CD14-positive monocyte (primary cell): ENCODE measurements at regions not wholly inside any gene's neighbourhood (a gene's known extent, or its start where the extent isn't known, plus 50 kb on each side); places are given as distances from the start of the nearest gene placed in this dataset.

Experiments
- DNase-seq, 3 donors: peaks; one replicate each; pipeline ENCODE4 v3.0.0-alpha.2; 2011 to 2022
- H2AFZ ChIP-seq: 2 replicates; pipeline ENCODE4 v1.6.0; 2012; ENCODE audit warnings: mild to moderate bottlenecking, low read depth, low read length, inconsistent platforms; ENCODE audit not compliant: insufficient read depth, poor library complexity, severe bottlenecking
- H3K27ac ChIP-seq, 2 donors: 1 replicate in 1 of 2; 2 replicates in 1 of 2; pipeline ENCODE4 v1.5.1; 2012 to 2013; ENCODE audit warnings: low read length in 2 of 2, control low read depth in 1 of 2, inconsistent platforms in 1 of 2, low read depth in 1 of 2, mild to moderate bottlenecking in 1 of 2
- H3K27me3 ChIP-seq, 2 donors: one replicate each; pipeline versions ENCODE4 v1.6.0 to v1.6.1; 2011 to 2013; ENCODE audit warnings: low read length in 2 of 2; ENCODE audit not compliant: control insufficient read depth in 2 of 2, insufficient read depth in 2 of 2
- H3K36me3 ChIP-seq, 2 donors: replicated peaks in 1 of 2; 1 replicate in 1 of 2; 2 replicates in 1 of 2; pipeline versions ENCODE4 v1.5.1 to v1.6.1; 2012 to 2013; ENCODE audit warnings: low read length in 2 of 2, control low read depth in 1 of 2, inconsistent platforms in 1 of 2, mild to moderate bottlenecking in 1 of 2; ENCODE audit not compliant: insufficient read depth in 2 of 2, control insufficient read depth in 1 of 2
- H3K4me1 ChIP-seq, 2 donors: 1 replicate in 1 of 2; 2 replicates in 1 of 2; pipeline versions ENCODE4 v1.5.1 to v1.6.1; 2012 to 2013; ENCODE audit warnings: low read length in 2 of 2, control low read depth in 1 of 2, inconsistent platforms in 1 of 2, mild to moderate bottlenecking in 1 of 2, moderate library complexity in 1 of 2; ENCODE audit not compliant: insufficient read depth in 2 of 2, control insufficient read depth in 1 of 2
- H3K4me2 ChIP-seq: replicated peaks from 2 replicates; pipeline ENCODE3; 2012; ENCODE audit warnings: low read length, moderate library complexity, mild to moderate bottlenecking; ENCODE audit not compliant: poor library complexity, severe bottlenecking; ENCODE audit errors: extremely low read depth
- H3K4me3 ChIP-seq, 3 experiments: fragments of 200-600 bp in 1 of 3; sonication (generic) in 1 of 3; replicated peaks in 1 of 3; 1 replicate in 2 of 3; 2 replicates in 1 of 3; pipeline ENCODE4 v1.5.1; 2011 to 2013; ENCODE audit warnings: low read length in 3 of 3, mild to moderate bottlenecking in 3 of 3, control low read depth in 2 of 3, low read depth in 2 of 3, inconsistent platforms in 1 of 3, moderate library complexity in 1 of 3
- H3K79me2 ChIP-seq: 2 replicates; pipeline ENCODE4 v1.6.0; 2012; ENCODE audit warnings: mild to moderate bottlenecking, control low read depth, inconsistent platforms, low read length, moderate library complexity; ENCODE audit not compliant: insufficient read depth
- H3K9ac ChIP-seq: 2 replicates; pipeline ENCODE4 v1.6.0; 2017; ENCODE audit warnings: low read length, mild to moderate bottlenecking; ENCODE audit not compliant: insufficient read depth, poor library complexity, severe bottlenecking
- H3K9me3 ChIP-seq, 2 donors: replicated peaks in 1 of 2; 1 replicate in 1 of 2; 2 replicates in 1 of 2; pipeline versions ENCODE4 v1.5.1 to v1.6.1; 2012 to 2013; ENCODE audit warnings: low read length in 2 of 2, control low read depth in 1 of 2; ENCODE audit not compliant: control insufficient read depth in 1 of 2, insufficient read depth in 1 of 2
- H4K20me1 ChIP-seq: 2 replicates; pipeline ENCODE4 v1.6.0; 2012; ENCODE audit warnings: mild to moderate bottlenecking, low read length, control low read depth, moderate library complexity; ENCODE audit not compliant: insufficient read depth
- H3K27ac Mint-ChIP-seq, 7 donors: one replicate each; pipeline ENCODE4 v1.8.0; 2020; ENCODE audit warnings: mild to moderate bottlenecking in 7 of 7, mixed read lengths in 7 of 7, moderate library complexity in 6 of 7, inconsistent platforms in 2 of 7
- H3K27me3 Mint-ChIP-seq, 3 donors: one replicate each; pipeline ENCODE4 v1.8.0; 2021 to 2022; ENCODE audit warnings: low read depth in 3 of 3, mild to moderate bottlenecking in 3 of 3, mixed read lengths in 3 of 3, moderate library complexity in 3 of 3, inconsistent platforms in 1 of 3
- H3K36me3 Mint-ChIP-seq, 2 donors: one replicate each; pipeline ENCODE4 v1.8.0; 2020; ENCODE audit warnings: mixed read lengths in 2 of 2, inconsistent platforms in 1 of 2, mild to moderate bottlenecking in 1 of 2
- H3K4me1 Mint-ChIP-seq: one replicate; pipeline ENCODE4 v1.8.0; 2020; ENCODE audit warnings: mild to moderate bottlenecking, mixed read lengths
- H3K4me3 Mint-ChIP-seq, 2 donors: one replicate each; pipeline ENCODE4 v1.8.0; 2020; ENCODE audit warnings: mild to moderate bottlenecking in 2 of 2, mixed read lengths in 2 of 2, moderate library complexity in 1 of 2
- H3K9me3 Mint-ChIP-seq, 7 donors: one replicate each; pipeline ENCODE4 v1.8.0; 2020 to 2022; ENCODE audit warnings: mixed read lengths in 7 of 7, mild to moderate bottlenecking in 6 of 7, moderate library complexity in 6 of 7, inconsistent platforms in 2 of 7
- WGBS: methylation state at CpG from one replicate; pipeline ENCODE4 v1.1.5; 2013; ENCODE audit warnings: missing lambda C conversion rate; ENCODE audit not compliant: insufficient coverage; 5-methylcytosine and 5-hydroxymethylcytosine counted together
- intact Hi-C, 2 donors: fragments of 100-400 bp; cut with micrococcal nuclease; formaldehyde crosslinking; loops; one replicate each; pipeline versions ENCODE4 v1.15.0 to v1.15.1; 2023
- TF ChIP-seq, protein P1 (sequence below): fragments of 200-600 bp; IDR thresholded peaks from one replicate; pipeline ENCODE4 v1.8.0; 2022; ENCODE audit warnings: antibody characterized with exemption, mild to moderate bottlenecking

DNA sequence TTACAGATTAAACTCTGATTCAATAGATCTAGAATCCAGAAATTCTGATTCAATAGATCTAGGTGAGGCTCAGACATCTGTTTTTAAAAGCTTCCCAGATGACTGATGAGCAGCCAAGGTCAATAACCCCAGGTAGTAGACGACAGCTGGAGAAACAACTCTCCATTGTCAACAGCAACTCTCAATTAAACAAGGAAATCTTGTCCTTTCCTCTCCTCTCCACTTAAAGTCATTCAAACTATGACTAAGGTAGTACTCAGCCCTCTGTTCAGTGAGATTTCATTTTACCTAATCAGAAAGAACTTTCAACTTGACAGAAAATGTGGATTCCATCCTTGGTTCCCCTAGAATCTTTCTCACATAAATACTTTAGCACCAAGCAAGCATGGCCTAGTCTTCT is 94.6 kb upstream of the SCG2 start:
- H3K9me3 ChIP-seq, result no peaks in the 10 kb centered on the region
- H3K4me3 ChIP-seq, result no peak overlapping the region
- peaks cover 0 to 3% of the 10 kb centered on the region in 2 donors for H3K27me3 ChIP-seq
- H3K9ac ChIP-seq, result no peak overlapping the region
- Mint-ChIP-seq H3K4me1 (peaks cover 6% of the 10 kb centered on the region), H3K36me3 (no peaks in the 10 kb centered on the region), H3K4me3 (no peak overlapping the region), H3K27me3 (peaks cover 0 to 7% (median 6%) of the 10 kb centered on the region in 3 donors), H3K27ac (peak overlapping the region in 1 of 7 donors; percentile 6), H3K9me3 (peaks cover 0 to 2% (median 0%) of the 10 kb centered on the region in 7 donors)
- TF ChIP-seq, protein P1, sequence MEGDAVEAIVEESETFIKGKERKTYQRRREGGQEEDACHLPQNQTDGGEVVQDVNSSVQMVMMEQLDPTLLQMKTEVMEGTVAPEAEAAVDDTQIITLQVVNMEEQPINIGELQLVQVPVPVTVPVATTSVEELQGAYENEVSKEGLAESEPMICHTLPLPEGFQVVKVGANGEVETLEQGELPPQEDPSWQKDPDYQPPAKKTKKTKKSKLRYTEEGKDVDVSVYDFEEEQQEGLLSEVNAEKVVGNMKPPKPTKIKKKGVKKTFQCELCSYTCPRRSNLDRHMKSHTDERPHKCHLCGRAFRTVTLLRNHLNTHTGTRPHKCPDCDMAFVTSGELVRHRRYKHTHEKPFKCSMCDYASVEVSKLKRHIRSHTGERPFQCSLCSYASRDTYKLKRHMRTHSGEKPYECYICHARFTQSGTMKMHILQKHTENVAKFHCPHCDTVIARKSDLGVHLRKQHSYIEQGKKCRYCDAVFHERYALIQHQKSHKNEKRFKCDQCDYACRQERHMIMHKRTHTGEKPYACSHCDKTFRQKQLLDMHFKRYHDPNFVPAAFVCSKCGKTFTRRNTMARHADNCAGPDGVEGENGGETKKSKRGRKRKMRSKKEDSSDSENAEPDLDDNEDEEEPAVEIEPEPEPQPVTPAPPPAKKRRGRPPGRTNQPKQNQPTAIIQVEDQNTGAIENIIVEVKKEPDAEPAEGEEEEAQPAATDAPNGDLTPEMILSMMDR, result no peak
- no peaks in the 10 kb centered on the region for H3K36me3 ChIP-seq
- no peak for DNase-seq
- no peaks in the 10 kb centered on the region for H3K79me2 ChIP-seq
- 100% methylated on average over 1 of the region's 1 CpG for WGBS
- intact Hi-C loops, result no loop called here
- no peak overlapping the region for H2AFZ ChIP-seq
- no peak overlapping the region for H3K27ac ChIP-seq
- no peaks in the 10 kb centered on the region for H3K4me1 ChIP-seq
- H3K4me2 ChIP-seq, result no peak overlapping the region
- H4K20me1 ChIP-seq, result no peaks in the 10 kb centered on the region

DNA sequence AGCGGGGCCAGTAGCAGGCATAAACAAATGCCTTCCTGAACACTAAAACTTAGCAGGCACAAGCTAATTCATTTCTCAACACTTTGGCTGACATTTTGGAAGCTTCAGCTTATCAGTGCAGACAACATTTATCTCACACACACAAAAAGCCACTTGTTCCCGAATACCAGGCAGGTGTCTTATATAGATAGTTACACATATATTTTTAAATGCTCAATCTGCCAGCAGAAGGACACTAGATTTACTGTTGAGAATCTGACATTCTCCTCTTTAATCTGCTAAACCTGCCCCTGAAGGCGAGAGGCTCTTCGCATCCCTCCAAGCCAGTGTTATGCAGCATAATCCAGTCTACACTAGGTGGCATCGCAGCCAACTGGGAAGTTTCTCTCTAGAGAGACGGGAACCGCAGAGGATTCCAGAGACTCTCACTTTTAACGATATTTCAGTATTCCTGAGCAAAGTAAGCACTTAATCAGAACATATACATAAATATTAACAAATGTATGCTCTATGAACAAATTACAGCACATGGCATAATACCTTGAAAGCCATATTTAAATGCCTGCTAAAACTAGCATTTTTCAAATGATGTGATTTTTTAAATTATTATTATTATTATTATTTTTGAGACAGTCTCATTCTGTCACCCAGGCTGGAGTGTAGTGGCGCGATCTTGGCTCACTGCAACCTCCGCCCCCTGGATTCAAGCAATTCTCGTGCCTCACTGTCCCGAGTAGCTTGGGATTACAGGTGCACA is 90.2 kb upstream of the SCG2 start:
- peaks cover 0 to 3% of the 10 kb centered on the region in 2 donors for H3K27me3 ChIP-seq
- no peak overlapping the region for H2AFZ ChIP-seq
- H3K27ac ChIP-seq, result no peak overlapping the region
- H3K9me3 ChIP-seq, result no peaks in the 10 kb centered on the region
- H3K36me3 ChIP-seq, result no peaks in the 10 kb centered on the region
- no peaks in the 10 kb centered on the region for H3K79me2 ChIP-seq
- WGBS, result 92% methylated on average over 6 of the region's 13 CpGs
- H4K20me1 ChIP-seq, result no peaks in the 10 kb centered on the region
- no peak overlapping the region for H3K27ac Mint-ChIP-seq
- no peaks in the 10 kb centered on the region for H3K4me1 Mint-ChIP-seq
- no peaks in the 10 kb centered on the region for H3K4me1 ChIP-seq
- H3K27me3 Mint-ChIP-seq, result peaks cover 7 to 9% (median 9%) of the 10 kb centered on the region in 3 donors
- peaks cover 0 to 2% (median 0%) of the 10 kb centered on the region in 7 donors for H3K9me3 Mint-ChIP-seq
- intact Hi-C loops, result no loop called here
- H3K9ac ChIP-seq, result no peak overlapping the region
- H3K36me3 Mint-ChIP-seq, result no peaks in the 10 kb centered on the region
- H3K4me3 ChIP-seq, result no peak overlapping the region
- H3K4me3 Mint-ChIP-seq, result no peak overlapping the region
- no peak for DNase-seq
- H3K4me2 ChIP-seq, result no peak overlapping the region
- TF ChIP-seq, protein P1, result peak; percentile 39
